ENCODE measurements at regions not wholly inside any gene's neighbourhood (a gene's known extent, or its start where the extent isn't known, plus 50 kb on each side); places are given as distances from the start of the nearest gene placed in this dataset.

- TF ChIP-seq SIN3A (IDR thresholded peaks at IDR 0.05; ENCODE audit: borderline replicate concordance, insufficient read depth, low read length), result no peak
- TF ChIP-seq POLR2AphosphoS5 (IDR thresholded peaks at IDR 0.05; ENCODE audit: low read depth, low read length), result no peak
- no peak for TF ChIP-seq REST (IDR thresholded peaks at IDR 0.05; ENCODE audit: insufficient read depth in 1 of 2, low read depth in 2 of 2, low read length in 2 of 2)
- no peak for TF ChIP-seq FOXP2 (optimal IDR thresholded peaks at IDR 0.05; ENCODE audit: borderline replicate concordance, extremely low read depth, extremely low read length, insufficient read depth)
- no peak for TF ChIP-seq TAF1 (IDR thresholded peaks at IDR 0.05; ENCODE audit: borderline replicate concordance, insufficient read depth, low read length)
These were observed 591.8 kb upstream of the ADAMTS16 start for GRCh38 chr5:4548341-4548740.

All from PFSK-1 (cell line).